KMS-11 (cell line): ENCODE measurements at regions not wholly inside any gene's neighbourhood (a gene's known extent, or its start where the extent isn't known, plus 50 kb on each side); places are given as distances from the start of the nearest gene placed in this dataset.

Experiments used
- H2AFZ ChIP-seq: fragments of 200-600 bp; sonication (generic); 2 replicates; pipeline ENCODE4 v1.6.1; 2016; ENCODE audit warnings: antibody characterized with exemption, mixed run types, low read depth
- H3K27ac ChIP-seq: fragments of 200-600 bp; sonication (generic); 2 replicates; pipeline ENCODE4 v1.6.1; 2016; ENCODE audit warnings: mild to moderate bottlenecking, mixed run types
- H3K27me3 ChIP-seq: fragments of 200-600 bp; sonication (generic); 2 replicates; pipeline ENCODE4 v1.6.1; 2017; ENCODE audit warnings: mild to moderate bottlenecking, low read depth, mixed run types, moderate library complexity; ENCODE audit not compliant: insufficient read depth
- H3K36me3 ChIP-seq: fragments of 200-600 bp; sonication (generic); 2 replicates; pipeline ENCODE4 v1.6.1; 2017; ENCODE audit warnings: mild to moderate bottlenecking, mixed run types; ENCODE audit not compliant: insufficient read depth
- H3K4me1 ChIP-seq: fragments of 200-600 bp; sonication (generic); 2 replicates; pipeline ENCODE4 v1.6.1; 2016; ENCODE audit warnings: mild to moderate bottlenecking, low read depth, mixed run types; ENCODE audit not compliant: poor library complexity, severe bottlenecking
- H3K4me2 ChIP-seq: fragments of 200-600 bp; sonication (generic); 2 replicates; pipeline ENCODE4 v1.7.0; 2016; ENCODE audit warnings: mild to moderate bottlenecking, mixed run types
- H3K4me3 ChIP-seq: fragments of 200-600 bp; sonication (generic); IDR thresholded peaks from 2 replicates; pipeline ENCODE4 v1.6.1; 2017; ENCODE audit warnings: low read depth, low read length, mixed read lengths; ENCODE audit not compliant: insufficient read depth
- H3K79me2 ChIP-seq: fragments of 200-600 bp; sonication (generic); 2 replicates; pipeline ENCODE4 v1.6.1; 2016; ENCODE audit warnings: low read depth, mixed run types; ENCODE audit not compliant: insufficient read depth
- H3K9ac ChIP-seq: fragments of 200-600 bp; sonication (generic); 2 replicates; pipeline ENCODE4 v1.6.1; 2016; ENCODE audit warnings: mild to moderate bottlenecking, mixed run types
- H4K20me1 ChIP-seq: fragments of 200-600 bp; sonication (generic); 2 replicates; pipeline ENCODE4 v1.6.1; 2016; ENCODE audit warnings: mild to moderate bottlenecking, mixed run types; ENCODE audit not compliant: insufficient read depth
- CTCF ChIP-seq: fragments of 200-600 bp; sonication (generic); conservative IDR thresholded peaks from 2 replicates; pipeline ENCODE4 v1.6.1; 2017; ENCODE audit warnings: low read depth, mild to moderate bottlenecking, antibody characterized with exemption, low read length, moderate library complexity, mixed read lengths

- Histone ChIP-seq H3K36me3 (no peaks in the 10 kb centered on the region; the same call in 1 of the 2 replicates), H3K27me3 (no peaks in the 10 kb centered on the region), H3K4me2 (no peak overlapping the region), H4K20me1 (no peaks in the 10 kb centered on the region), H3K9ac (no peak overlapping the region), H3K79me2 (no peaks in the 10 kb centered on the region), H2AFZ (no peak overlapping the region), H3K4me3 (no peak overlapping the region), H3K27ac (no peak overlapping the region), H3K4me1 (no peaks in the 10 kb centered on the region)
- no peak for TF ChIP-seq CTCF
These were observed 768.9 kb upstream of the LRRTM1 start for GRCh38 chr2:81073412-81073811.

- no peak overlapping the region for H3K9ac ChIP-seq
- no peaks in the 10 kb centered on the region for H3K27me3 ChIP-seq
- H4K20me1 ChIP-seq: no peaks in the 10 kb centered on the region
- H3K79me2 ChIP-seq: no peaks in the 10 kb centered on the region
- H2AFZ ChIP-seq: no peak overlapping the region
- no peak overlapping the region for H3K4me2 ChIP-seq
- no peaks in the 10 kb centered on the region for H3K4me1 ChIP-seq
- no peaks in the 10 kb centered on the region; the same call in 1 of the 2 replicates for H3K36me3 ChIP-seq
- no peak overlapping the region for H3K27ac ChIP-seq
- no peak overlapping the region for H3K4me3 ChIP-seq
- TF ChIP-seq CTCF: no peak
These were observed 763.6 kb upstream of the LRRTM1 start for GRCh38 chr2:81068144-81068543.

GRCh38 chr2:81061016-81061415, 756.5 kb upstream of the LRRTM1 start:
- H3K4me1 ChIP-seq: no peaks in the 10 kb centered on the region
- no peaks in the 10 kb centered on the region for H4K20me1 ChIP-seq
- H3K4me3 ChIP-seq: no peak overlapping the region
- no peak overlapping the region for H3K4me2 ChIP-seq
- H2AFZ ChIP-seq: no peak overlapping the region
- TF ChIP-seq CTCF: no peak
- H3K9ac ChIP-seq: no peak overlapping the region
- H3K27ac ChIP-seq: no peak overlapping the region
- no peaks in the 10 kb centered on the region for H3K79me2 ChIP-seq
- H3K27me3 ChIP-seq: no peaks in the 10 kb centered on the region
- H3K36me3 ChIP-seq: no peaks in the 10 kb centered on the region

GRCh38 chr2:81050580-81051095, 746.1 kb upstream of the LRRTM1 start:
- Histone ChIP-seq H3K4me1 (no peaks in the 10 kb centered on the region), H3K4me3 (no peak overlapping the region), H2AFZ (no peak overlapping the region), H3K79me2 (no peaks in the 10 kb centered on the region), H3K4me2 (no peak overlapping the region), H4K20me1 (no peaks in the 10 kb centered on the region), H3K27ac (no peak overlapping the region), H3K27me3 (no peaks in the 10 kb centered on the region), H3K9ac (no peak overlapping the region), H3K36me3 (no peaks in the 10 kb centered on the region)
- TF ChIP-seq CTCF: no peak

- Histone ChIP-seq H3K79me2 (no peaks in the 10 kb centered on the region), H3K36me3 (no peaks in the 10 kb centered on the region), H4K20me1 (no peaks in the 10 kb centered on the region), H3K4me1 (no peaks in the 10 kb centered on the region), H3K4me2 (no peak overlapping the region), H3K9ac (no peak overlapping the region), H3K4me3 (no peak overlapping the region), H2AFZ (no peak overlapping the region), H3K27me3 (no peaks in the 10 kb centered on the region), H3K27ac (no peak overlapping the region)
- TF ChIP-seq CTCF: no peak
These were observed 739.1 kb upstream of the LRRTM1 start for GRCh38 chr2:81043681-81044080.
